ENCODE measurements at regions not wholly inside any gene's neighbourhood (a gene's known extent, or its start where the extent isn't known, plus 50 kb on each side); places are given as distances from the start of the nearest gene placed in this dataset.

GRCh38 chr13:40232311-40233040, 434.0 kb downstream of the FOXO1 start:
- no peak for DNase-seq

GRCh38 chr13:40233731-40234195, 432.7 kb downstream of the FOXO1 start:
- no peak for DNase-seq

DNA sequence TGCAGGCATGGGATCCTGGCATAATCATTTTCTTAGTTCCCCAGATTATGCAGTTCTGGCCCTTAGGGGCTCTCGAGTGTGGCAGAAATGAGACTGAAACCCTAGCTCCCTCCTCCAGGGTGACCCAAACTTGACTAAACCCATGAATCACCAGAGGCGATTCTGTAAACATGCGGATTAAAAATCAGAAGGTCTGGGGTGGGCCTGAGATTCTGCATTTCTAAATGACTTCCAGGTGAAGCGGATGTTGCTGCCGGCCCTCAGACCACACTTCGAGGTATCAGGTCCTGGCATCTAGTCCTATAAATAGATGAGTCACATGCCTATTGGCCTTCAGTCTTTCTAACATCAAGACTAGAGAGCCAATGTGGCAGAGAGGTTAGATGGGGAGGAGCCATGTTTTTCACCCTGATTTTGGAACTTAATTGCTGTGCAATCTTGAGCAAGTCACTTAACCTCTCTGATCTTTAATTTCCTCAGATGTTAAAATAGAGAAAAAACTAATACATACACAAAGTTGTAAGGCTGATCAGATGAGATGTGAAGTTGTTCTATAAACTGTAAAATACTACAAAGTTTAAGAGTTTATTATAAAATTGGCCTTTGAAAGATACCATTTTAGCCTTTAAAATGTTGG, 431.2 kb downstream of the FOXO1 start:
- DNase-seq, result no peak

DNA sequence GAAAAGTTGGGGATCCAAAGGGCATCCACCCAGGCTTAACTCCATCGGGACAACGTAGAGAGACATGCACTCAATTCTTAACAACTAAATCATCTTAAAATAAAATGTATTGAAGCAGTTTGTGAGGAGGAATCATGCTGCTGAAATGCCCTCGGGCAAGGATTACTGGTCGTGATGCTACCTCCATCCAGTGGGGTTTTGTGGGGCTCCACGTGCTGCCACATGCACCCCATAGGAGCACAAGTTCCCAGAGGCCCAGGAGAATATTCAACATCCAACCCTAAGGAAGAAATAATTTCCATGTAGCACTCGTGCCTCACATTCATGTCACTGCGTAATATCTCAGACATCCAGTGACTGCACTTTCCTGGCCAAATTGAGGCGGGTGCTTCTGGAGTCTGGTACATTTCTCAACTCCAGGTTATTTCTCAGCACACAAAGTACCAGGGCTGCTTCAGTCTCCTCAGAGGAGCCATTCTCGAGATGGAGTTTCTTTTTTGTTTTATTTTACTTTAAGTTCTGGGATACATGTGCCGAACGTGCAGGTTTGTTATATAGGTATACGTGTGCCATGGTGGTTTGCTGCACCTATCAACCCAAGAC, 429.8 kb downstream of the FOXO1 start:
- DNase-seq, result no peak

DNA sequence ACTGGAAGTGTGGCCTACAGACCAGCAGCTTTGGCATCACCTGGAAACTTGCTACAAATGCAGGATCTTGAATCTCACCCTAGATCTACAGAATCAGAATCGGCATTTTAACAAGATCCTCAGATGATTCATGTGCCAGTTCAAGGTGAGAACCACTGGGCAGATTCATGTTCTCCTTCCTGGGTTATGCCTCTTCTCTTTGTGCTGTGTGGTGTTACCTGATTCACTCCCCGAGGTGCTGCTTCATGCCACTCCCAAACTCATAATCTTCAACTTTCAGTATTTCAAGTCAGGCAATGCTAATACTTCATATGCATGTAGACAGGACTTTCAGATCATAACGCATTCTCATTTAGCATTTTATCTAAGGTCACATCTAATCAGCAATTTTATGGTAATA, 427.7 kb downstream of the FOXO1 start:
- no peak for DNase-seq

DNA sequence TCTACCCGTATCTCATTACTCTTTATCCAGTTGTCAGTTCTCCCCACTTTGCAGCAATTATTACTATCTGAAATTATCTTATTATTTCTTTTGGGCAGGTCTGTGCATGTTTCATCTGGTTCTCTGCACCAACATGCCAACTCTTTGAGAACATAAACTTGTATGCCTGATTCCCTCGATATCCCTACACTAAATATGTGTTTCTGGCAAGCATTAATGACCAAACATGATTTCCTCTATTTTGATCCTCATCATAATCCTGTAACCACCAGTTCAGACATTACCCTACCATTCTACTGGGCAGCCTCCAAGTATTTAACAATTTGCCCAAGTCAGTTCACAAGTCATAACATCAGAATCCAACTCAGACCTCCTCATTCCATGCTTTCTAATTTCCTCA, 426.1 kb downstream of the FOXO1 start:
- no peak for DNase-seq

GRCh38 chr13:40241125-40241798, 425.2 kb downstream of the FOXO1 start:
- no peak for DNase-seq

- DNase-seq, result no peak
Measured at GRCh38 chr13:40243047-40243446, 423.4 kb downstream of the FOXO1 start.

DNA sequence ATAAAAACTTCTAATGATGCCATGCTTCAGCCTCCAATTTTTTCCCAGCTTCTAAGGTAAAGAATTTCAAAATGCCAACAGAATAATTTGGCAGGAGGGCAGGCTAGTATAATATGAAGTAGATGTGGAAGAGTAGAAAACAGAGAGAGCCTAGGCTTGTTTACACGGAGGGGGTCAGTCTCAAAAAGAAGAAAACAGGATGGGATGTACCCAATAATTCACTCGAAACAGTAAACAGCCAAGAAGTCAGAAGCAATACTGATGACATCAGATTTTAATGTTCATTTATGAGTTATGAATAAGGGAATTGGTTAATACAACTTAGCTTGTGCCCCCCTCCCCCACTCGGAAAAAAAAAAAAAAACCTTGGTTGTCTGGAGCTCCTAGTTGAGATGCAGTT, 422.5 kb downstream of the FOXO1 start:
- DNase-seq, result no peak

DNA sequence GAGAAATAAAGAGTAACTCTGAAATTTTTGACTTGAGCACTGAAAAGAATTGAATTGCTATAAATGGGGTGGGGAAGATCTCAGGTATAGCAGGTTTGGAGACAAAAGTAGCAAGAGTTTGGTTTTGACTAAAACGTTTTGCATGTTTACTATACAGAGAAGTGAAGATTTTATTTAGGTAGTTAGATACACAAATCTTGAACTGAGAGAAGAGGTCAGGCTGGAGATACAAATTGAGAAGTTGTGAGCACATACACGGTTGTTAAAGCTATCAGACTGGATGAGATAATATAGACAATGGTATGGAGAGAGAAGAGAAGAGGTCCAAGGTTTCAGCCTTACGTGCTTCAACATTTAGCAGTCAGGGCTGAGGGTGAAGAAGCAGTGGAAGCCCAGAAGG, 420.9 kb downstream of the FOXO1 start:
- DNase-seq, result no peak

DNA sequence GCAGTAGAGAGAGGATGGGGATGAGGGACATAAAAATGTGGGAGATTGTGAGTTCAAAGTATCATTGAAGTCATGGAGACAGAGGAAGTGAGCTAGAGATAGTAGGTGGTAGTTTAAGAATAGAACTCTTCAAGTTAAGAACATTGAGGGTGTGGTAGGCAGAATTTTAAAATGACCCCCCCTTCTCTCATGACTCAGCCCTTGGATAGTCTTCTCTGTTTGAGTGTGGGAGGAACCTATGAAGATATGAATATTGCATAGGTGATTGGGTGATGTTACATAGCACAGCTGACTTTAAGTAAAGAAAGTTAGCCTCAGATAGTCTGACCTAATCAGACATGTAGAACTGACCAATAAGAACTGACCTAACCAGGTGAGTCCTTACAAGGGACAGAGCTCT, 418.6 kb downstream of the FOXO1 start:
- no peak for DNase-seq

- DNase-seq, result no peak
Measured at GRCh38 chr13:40251343-40252032, 415.0 kb downstream of the FOXO1 start.

DNA sequence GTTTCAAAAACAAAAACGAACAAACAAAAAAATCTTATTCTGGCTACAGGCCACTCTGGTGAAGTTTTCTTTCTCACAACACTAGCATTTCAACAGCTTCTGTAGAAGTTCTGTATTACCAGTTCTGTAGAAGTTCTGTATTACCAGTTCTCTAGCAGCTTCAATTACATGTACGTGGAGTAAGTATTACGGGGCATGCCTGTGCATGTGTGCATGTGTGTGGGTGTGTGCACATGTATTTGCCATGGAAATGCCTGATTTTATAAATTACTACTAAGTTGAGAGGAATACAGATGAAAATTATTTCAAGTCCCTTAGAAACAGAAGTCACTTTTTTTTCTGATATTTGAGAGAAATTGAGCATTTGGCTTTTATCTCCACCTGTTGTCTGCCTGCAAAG, 414.2 kb downstream of the FOXO1 start:
- DNase-seq, result no peak

- DNase-seq, result no peak
Measured at GRCh38 chr13:40252676-40253075, 413.8 kb downstream of the FOXO1 start.

- DNase-seq, result no peak
Measured at GRCh38 chr13:40254394-40254793, 412.0 kb downstream of the FOXO1 start.

DNA sequence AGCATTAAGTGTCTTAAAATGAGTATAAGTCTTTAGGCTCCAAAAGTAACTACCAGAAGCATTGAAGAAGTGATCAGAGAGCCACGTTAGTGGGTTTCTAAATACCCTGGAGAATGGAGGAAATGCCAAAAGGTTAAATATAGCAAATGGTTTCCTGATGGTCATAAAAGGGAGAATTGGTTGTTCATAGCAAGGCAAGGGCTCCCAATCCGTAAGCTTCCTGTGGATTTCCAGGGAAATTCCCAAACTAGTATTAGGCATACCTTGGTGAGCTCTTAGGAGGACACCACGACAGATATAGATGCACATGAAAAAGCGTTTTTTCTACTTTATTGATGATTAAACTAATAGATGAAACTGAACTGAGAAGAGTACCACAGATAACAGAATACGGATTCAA, 410.9 kb downstream of the FOXO1 start:
- no peak for DNase-seq

DNA sequence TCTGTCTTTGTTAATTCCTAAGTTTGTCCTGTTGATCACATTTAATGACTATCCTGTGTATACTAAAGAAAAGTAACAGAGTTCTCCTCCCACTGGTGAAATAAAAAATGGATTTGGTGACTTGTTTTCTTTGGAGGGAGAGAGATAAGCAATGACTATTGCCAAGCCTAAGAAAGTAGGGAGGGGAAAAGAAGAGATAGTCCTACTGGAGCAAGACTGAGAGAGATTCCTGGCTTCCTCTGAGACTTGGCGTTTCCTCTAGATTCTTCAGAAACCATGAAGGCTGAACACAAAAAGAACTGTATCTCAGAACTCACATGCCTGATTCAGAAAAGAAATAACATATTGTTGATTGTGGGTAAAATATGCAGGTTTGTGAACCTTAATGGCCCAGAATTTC, 406.5 kb downstream of the FOXO1 start:
- DNase-seq, result no peak

DNA sequence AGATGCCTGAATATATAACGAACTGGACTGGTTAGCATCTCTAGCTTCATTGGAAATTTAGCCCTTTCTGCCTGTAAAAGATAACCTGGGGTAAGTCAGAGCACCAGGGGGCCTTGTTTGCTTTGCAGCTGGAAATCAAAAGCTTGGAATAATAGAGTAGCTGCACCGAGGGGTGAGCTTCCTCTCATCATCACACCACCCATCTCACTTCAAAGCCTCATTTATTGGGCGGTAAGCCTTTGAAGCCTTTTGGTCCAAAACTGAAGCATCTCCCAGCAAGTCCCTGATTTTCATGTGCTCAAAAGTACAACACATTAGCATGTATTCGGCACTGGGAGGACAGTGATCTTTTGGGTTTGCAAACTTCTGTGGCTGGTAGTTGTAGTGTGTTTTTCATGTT, 405.1 kb downstream of the FOXO1 start:
- DNase-seq, result no peak

DNA sequence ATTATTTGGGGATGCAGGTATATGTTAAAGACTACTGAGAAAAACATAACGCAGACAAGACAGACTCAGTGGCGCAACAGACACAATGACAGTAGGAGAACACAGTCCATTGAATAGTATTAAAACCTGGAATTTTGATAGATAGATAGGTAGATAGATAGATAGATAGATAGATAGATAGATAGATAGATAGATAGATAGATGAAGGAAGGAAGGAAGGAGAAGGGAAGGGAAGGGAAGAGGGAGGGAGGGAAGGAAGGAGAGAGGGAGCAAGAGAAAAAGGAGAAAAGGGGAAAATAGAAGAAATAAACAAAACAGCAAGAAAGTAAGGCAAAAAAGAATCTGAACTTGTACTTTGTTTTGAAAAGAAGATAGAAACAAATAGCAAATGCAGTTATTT, 404.5 kb downstream of the FOXO1 start:
- no peak for DNase-seq

DNA sequence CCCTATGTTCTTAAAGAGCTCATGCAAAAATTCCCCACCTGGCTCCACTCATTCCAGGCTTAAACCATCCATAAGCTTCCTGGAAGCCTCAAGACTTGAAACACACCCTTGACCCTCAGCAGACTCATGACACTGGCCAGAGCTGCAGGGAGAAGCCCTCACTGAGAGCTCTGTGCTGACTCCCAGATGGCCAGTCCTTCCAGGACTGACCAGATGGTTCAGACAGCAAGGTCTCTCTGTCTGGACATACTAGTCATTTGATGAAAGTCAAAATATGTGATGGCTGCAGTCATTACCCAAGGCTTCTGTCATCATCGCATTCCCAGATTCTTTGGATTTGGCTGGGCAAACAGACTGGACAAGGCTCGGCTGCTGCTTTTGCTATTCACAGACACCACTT, 397.4 kb downstream of the FOXO1 start:
- no peak for DNase-seq

DNA sequence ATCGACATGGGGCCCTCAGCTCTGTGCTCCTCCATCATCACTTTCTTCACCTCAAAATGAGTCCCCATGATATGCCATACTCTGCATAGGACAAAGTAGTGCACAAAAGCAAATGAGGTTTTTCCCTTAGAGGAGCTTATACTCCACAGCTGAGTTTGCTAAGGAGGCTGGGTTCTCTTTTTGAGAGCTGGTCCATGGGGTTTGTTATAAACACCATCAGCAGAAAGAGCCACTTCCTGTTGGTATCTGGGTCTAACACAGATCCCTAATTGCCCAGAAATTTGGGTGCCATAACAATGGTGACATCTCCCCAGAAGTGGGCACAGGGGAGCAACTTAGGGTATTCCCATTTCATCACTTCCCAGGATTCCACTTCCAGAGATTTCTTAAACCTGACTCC, 395.7 kb downstream of the FOXO1 start:
- DNase-seq, result no peak

- DNase-seq, result no peak
Measured at GRCh38 chr13:40271271-40271885, 395.1 kb downstream of the FOXO1 start.
